Mucosa of gallbladder (tissue), 1 donor: ENCODE measurements at regions not wholly inside any gene's neighbourhood (a gene's known extent, or its start where the extent isn't known, plus 50 kb on each side); places are given as distances from the start of the nearest gene placed in this dataset.
"Not testable (repeated sequence)": the region's sequence is repeated elsewhere in the genome, so short reads cannot be mapped to it uniquely, and the experiment has no call there.

Source experiments
- DNase-seq: peaks from one replicate; pipeline ENCODE4 v3.0.0-alpha.2; 2020; ENCODE audit warnings: low spot score
- donor health status: DM: no; HTN: no; CAD: no.

DNA sequence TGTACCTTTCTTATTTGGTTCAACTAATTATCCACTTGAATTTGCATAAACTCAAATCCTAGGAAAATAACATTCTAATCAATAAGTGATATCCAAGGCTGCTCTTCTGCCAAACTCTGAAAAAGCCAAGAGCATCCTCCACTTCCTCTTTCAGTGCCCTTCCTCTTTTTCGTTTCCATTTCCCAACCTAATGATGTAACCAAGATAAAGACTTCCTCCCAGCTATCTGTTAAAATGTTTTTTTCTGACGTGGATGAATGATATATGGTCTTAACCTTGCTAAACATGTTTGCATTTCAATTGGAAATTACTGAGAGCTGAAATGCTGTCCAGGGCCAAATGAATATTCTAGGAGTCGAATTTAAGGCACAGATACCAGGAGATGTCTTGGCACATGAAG is 459.5 kb upstream of the PDE3A start:
- DNase-seq: no peak

DNA sequence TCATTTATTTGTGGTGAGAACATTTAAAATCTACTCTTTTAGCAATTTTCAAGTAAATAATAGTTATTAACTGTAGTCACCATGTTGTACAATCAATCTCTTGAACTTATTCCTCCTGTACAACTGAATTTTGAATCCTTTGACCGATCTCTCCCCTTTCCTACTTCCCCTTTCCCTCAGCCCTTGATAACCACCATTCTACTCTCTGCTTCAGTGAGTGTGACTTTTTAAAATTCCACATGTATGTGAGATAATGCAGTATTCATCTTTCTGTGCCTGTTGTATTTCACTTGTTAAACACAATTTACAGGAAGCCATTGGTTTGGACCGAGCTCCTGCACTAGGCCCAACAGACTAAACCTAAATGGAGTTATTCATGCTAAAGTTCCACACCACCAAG is 458.9 kb upstream of the PDE3A start:
- DNase-seq: no peak

DNA sequence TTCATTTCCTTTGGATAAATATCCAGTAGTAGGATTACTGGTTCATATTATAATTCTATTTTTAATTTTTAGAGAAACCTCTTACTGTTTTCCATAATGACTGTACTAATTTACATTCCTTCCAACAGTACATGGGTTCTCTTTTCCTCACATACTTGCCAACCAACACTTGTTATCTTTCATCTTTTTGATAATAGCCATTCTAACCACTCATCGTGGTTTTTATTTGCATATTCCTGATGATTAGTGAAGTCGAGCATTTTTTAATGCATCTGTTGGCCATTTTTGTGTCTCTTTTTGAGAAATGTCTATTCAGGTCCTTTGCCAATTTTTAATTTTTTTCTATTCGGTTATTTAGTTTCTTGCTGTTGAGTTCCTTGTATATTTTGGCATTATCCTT is 457.7 kb upstream of the PDE3A start:
- DNase-seq: no peak

DNA sequence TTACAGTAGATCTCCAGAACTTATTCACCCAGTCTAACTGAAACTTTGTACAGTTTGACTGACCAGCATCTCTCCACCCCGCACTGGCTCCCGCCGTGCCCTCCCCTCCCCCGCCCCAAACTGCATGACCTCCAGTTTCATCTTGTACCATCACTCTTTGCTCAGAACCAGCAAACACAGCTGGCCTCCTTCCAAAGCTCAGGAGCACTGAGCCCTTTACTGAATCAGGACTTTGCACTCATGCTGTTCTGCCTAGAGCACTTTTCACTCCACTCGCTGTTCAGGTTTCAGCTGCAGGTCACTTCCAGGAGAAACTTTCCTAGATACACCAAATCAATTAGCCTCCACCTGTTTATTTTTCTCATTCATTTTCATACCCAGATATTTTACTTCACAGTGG is 455.3 kb upstream of the PDE3A start:
- peak; percentile 58 for DNase-seq

DNA sequence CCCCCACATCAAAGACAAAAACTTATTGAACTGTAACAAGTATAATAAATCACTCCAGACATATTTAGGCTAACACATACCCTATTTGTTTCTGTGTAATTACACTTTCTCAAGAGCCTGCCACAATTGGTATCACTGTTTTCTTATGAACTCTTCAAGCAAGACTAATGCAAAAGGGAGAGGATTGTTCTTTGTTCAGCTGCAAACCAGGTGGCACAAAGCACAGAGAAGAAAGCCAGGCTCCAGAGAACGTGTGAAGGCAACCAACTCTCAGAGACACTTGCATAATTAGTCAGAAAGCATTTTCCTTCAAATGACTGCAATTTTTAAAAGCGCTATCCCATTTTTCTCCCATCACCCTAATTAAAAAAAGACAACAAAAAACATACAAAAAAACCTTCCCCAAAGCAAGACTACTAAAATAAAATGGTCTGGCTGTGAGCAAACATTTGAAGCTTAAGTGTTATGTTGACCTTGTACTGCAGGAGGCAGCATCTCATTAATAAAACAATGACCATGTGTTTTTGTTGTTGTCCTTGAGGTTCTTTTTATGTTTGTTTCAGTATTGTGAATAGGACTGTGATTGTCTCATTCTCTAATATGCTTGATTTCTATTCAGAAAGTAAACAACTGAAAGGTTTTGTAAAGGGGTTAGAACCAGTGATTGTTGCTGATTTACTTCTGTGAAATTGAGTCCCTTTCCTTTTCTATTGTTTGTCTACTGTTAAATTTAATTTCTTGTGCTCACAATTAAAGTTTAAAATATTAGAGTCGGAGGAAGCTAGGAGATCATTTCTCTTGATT is 452.7 kb upstream of the PDE3A start:
- no peak for DNase-seq

DNA sequence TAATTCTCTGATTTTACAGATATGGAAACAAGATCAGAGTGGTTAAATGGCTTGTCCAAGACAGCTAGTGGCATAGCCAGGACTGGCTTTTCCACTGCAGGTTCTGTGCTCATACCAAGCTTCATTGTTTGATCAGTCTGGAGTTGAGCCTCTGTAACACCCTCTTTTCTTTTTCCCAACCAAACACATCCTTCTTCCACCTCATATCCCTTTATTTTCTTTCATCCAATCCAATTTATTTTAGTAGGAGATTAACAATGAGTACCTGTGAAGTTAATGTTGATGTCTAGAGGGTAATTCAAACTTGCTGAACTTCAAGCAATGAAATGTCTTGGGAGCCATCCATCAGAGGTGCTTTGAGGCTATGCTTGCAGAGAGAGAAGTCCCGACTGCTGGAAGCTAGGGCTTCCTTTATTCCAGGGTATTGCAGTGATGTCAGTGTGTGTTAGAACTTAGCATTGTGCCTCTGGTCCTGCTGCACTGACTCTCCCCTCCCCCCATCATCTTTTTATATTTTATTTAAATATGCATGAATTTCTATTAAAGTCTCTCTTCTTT is 452.1 kb upstream of the PDE3A start:
- DNase-seq: no peak

DNA sequence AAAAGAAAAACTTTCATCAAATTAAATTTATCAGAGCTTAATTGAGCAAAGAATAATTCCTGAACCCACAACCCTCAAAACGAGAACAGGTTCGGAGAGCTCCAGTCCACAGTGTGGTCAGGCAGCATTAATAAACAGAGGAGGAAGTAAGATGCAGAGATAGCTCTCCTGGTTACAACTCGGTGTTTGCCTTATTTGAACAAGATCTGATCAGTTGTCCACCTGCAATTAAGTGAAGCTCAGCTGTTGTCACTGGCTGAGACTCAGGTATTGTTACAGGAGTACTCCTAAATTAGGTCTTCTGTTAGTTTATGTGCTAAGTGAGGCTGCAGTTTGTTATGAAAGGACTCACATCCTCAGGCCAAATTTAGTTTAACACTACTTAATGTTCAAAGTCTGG is 451.4 kb upstream of the PDE3A start:
- DNase-seq: no peak

DNA sequence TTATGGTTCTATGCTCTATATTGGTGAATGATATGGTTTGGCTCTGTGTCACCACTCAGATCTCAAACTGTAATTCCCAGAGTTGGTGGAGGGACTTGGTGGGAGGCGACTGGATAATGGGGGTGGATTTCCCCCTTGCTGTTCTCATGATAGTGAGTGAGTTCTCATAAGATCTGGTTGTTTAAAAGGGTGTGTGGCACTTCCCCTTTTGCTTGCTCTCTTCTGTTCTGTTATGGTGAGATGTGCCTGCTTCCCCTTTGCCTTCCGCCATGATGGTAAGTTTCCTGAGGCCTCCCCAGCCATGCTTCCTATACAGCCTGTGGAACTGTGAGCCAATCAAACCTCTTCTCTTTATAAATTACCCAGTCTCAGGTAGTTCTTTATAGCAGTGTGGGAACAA is 446.6 kb upstream of the PDE3A start:
- DNase-seq: not testable (repeated sequence)

DNA sequence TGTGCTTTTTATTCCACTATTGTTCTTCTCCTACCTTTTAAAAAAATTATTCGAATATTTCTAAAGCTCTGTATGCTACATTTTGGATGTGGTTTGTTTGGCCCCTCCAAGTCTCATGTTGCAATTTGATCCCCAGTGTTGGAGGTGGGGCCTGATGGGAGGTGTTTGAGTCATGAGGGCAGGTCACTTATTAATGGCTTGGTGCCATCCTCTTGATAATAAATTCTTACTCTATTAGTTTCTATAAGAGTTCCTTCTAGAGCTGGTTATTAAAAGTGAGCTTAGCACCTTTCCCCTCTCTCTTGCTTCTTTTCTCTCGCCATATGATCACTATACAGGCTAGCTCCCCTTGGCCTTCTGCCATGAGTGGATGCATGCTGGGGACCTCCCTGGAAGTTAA is 445.6 kb upstream of the PDE3A start:
- peak; percentile 53 for DNase-seq

DNA sequence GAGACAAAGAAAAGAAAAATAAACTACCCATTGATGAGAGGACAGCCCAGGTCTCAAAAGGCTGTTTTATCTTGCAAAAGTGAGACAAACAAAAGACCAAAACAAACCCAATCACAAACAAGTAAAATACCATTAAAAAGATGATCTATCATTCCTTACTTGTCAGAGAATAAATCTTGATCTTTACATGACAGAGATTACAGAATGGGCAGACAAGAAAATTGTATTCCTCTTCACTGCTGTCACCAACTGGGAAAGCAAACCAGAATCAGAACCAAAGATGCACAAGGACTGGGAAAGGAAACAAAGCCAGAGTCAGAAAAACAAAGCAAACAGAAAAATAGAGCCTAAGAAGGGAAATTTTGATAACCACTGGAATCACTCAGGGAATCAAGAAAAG is 444.0 kb upstream of the PDE3A start:
- DNase-seq: no peak

DNA sequence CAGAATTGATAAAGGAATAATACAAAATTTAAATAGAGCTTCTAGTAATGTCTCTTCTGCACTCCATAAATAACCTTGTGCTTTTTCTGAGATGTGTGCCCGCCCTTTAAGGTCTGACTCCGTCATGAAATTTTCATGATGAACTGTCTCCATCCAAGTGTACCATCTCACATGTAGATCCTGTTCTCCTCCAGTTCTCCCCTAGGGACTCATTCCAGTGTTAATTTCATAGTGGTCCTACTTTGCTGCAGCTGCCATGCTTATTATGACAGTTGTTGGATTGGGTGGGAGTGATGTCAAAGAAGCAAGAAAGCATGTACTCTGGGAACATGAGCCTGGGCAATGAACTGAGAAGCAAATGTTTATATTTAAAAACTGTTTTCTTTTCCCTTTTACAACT is 442.5 kb upstream of the PDE3A start:
- DNase-seq: no peak

DNA sequence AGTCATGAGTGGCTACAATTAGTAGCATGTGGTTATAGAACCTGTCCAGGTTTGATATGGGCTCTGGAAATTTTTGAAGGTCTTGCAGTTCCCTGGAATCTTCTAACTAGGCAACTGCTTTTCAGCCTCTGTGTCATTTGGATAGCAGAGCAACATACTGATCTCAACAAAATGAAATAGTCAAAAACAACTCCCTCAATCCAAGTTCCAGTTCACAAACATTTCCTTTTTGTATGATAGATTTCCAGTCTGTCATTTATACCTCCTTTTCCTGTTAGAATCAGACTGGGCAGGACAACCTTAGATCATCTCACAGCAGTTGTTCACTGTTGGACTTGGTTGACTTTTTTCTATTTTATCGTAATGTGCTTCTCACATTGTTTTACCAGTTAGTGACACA is 442.1 kb upstream of the PDE3A start:
- no peak for DNase-seq

DNA sequence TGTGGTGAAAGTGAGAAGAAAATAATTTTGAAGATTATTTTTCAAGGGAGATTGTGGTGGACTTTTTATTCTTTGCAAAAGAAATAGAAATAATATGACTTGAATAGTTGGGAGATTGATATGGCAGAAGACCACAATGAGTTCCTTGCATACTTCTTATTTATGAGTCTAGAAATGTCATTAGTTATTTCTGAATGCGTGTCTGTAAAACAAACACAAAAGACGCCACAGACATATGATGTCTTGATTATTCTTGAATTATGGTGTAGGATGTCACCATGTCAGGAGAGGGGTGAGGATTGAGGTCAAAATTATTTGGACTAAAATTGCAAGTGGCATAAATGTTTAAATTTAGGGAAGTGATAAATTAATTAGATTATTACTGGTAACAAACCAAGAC is 440.7 kb upstream of the PDE3A start:
- no peak for DNase-seq

DNA sequence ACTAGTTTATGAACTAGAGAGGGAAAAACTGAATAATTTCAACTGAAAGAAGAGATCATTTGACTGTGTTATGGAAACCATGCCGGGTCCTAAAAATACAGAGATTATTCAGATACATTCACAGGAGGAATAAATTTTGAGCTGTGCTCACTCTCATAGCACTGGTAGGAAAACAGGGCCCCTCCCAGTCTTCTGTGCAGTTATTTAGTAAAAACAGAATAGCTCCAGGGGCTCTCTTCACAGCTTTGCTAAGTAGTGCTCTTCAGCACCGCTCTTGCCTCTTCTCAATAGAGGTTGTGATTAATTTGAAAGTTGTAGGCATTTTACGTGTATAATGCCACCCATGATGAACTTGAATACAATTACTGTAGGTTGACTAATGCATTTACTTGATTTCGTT is 435.9 kb upstream of the PDE3A start:
- no peak for DNase-seq

DNA sequence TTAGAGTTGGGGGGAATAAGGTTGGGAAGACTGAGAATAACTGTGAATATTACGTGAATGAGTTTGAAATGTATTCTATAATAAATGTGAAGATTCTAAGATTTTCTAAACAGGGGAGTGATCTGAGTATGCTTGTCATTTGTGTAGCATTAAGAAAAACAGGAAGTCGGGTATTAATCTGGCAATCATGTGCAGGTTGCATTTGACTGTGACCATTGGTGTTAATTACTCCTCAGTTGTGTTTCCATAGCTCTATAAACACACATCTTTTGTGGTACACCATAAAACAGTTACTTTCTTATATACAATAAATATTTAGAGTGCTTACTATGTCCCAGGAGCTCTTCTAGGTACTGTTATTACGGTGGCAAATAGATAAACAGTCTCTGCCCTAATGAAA is 434.4 kb upstream of the PDE3A start:
- no peak for DNase-seq

DNA sequence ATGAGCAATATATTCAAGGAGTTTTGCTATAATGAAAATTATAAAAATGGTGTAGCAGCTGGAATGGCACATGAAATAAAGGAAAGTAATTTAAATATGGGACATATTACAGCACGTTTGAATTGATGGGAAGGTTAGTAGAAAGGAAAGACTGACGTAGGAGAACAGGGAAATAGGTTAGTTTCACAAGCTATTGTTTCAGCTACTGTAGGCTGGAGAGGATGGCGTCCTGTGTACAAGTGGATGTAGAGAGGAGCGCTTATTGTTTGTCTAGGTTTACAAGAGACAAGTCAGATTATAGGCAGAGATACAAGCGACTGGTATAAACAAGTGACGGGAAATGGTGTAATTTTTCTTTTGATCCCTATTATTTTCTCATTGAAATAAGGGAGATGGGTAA is 431.2 kb upstream of the PDE3A start:
- DNase-seq: no peak

DNA sequence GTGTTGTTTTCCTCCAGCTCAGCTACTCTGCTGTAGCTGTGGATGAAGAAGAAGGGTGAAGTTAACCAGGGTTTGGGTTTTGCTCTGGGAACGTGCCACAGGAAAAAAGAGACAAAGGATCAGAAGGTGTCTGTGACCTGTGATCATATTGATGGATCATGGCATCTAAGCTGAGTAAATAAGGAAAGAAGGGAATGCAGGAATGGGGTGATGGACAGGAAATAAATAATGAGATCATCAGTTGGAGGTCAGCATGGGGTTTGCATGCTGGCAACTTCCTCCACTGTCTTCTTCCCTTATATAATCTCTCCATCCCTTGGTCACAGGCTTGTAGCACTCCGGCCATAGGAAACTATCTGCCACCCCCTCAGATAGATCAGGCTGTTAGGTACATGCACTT is 430.3 kb upstream of the PDE3A start:
- no peak for DNase-seq

DNA sequence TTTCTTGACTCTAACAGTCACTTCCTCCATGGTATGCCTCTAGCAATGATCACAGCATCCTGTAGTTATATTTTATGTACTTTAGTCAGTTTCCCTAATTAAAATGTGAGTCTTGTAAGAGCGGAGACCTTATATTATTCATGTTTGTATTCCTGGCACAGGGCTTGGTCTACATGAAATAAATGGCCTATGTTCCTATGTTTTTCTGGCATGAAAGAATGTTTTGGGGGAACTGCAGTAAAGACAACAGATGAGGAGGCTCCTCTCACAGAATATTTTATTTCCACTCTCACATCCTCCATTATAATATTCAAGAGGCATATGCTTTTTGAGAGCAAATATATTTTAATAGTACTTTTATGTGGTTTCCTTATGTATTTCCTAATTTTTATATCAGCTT is 429.8 kb upstream of the PDE3A start:
- DNase-seq: no peak

DNA sequence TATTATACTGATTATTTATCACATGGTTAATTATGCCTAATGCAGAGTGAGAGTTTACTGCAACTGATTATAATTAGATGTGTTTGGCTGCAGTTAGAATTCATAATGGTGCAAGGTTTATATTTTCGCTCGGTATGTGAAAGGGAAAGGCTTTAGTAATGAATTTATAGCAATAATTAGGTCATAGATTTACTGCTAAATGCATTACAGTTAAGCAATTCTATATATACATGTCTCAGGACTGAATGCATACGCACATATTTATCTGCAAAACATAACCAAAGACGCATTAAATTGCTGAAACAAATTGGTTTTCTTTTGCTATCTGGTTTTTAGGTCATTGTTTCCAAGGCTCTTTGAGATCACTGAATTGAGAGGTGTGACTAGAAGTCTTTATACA is 428.1 kb upstream of the PDE3A start:
- DNase-seq: no peak

DNA sequence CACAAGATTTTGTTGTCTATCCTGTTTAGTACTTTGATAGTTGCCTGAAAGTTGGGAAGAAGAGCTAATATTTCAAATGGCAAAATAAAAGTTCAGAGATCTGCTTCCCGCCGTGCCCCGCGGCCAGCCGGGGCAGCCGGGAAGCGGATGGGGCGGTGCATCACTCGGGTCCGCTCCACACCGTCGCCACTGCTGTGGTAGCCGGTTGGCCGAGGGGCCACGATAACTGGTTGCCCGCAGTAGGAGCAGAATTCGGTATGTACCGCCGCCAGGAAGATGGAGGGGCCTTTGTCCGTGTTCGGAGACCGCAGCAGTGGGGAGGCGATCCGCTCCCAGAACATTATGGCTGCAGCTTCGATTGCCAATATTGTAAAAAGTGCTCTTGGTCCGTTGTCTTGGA is 427.2 kb upstream of the PDE3A start:
- DNase-seq: no peak

DNA sequence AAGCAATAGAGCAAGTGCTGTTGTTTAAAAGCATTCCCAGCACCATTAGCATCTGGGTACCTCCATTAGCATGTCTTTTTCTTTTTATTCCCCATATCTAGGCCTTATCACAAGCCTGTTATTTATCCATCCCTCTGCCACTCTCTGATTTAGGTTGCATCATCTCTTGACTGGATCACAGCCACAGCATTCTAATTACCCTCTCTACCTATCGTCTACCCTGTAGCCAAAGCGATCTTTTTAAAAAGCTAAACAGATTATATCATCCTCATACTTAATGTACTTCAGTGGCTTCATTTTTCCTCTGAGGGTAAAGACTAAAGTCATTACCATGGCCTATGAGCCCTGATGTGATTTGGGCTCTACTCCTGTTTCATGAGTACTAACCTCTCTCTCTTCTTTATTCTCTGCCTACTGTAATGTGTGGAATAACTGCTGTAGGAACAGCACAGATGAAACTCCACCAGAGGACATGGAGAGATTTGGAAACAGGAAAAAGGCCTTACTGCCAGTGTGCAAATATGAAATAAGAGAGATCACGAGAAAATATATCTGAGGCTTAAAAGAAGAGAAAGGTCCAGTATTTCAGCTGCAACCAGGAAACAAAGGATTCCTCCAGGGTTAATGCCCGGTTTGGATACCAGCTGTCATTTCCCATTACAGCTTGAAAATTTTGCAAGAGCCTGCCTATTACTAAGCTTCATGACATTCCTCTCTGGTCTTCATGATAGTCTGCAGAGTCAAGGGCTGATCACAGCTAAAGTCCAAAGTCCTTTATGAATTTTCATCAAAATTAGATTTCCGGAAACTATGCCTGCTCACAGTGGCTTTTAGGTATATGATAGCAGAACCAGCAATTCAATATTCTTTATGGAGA is 422.5 kb upstream of the PDE3A start:
- DNase-seq: no peak

DNA sequence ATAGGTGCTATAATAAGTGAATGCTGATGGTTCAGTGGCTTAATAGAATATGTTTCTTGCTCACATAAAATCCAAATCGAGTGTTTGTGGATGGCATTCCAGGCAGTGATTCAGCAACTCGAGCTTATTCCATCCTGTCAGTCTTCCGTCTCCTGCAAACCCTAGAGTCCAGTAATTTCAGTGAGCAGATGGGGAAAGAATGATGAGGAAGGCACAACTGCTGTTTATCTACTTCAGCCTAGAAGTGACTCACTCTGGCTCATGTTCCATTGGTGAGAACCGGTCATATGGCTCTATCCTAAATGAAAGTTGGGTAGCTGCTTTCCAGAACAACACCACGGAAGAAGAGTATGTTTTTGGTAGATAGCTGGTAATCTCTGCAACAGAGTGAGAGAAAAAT is 421.8 kb upstream of the PDE3A start:
- no peak for DNase-seq

DNA sequence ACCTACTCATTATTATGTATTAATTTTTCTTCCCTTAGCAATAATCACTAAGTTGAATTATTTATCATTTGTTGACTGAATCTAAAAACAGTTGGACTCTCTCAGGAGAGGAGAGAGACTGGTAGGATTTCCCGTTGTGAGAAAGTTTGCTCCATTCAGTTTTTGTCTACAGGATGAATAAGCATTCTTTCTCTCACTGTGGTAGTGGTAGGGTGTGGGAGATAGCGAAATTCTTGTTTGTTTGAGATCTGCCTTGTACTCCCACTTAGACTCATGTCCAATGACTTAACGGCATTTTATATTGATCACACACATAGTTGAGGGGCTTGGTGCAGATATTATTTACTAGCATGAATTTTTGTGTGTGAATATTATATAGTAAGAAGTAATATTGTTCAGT is 421.0 kb upstream of the PDE3A start:
- no peak for DNase-seq
